Spleen (tissue), 7 donors: ENCODE measurements at regions not wholly inside any gene's neighbourhood (a gene's known extent, or its start where the extent isn't known, plus 50 kb on each side); places are given as distances from the start of the nearest gene placed in this dataset.

Experiments used
- POLR2A ChIP-seq, 3 donors: fragments of 450-650 bp; IDR thresholded peaks; one replicate each; pipeline ENCODE4 v1.5.1; 2017; ENCODE audit warnings: antibody characterized with exemption in 3 of 3, mild to moderate bottlenecking in 1 of 3
- TF ChIP-seq, protein P1 (sequence below), 11 experiments: fragments of 200-600 bp in 7 of 11; fragments of 450-650 bp in 4 of 11; sonication (generic) in 4 of 11; IDR thresholded peaks in 8 of 11; conservative IDR thresholded peaks in 3 of 11; 1 replicate in 7 of 11; 2 replicates in 4 of 11; pipeline versions ENCODE4 v1.4.0 to v1.8.0; 2016 to 2021; ENCODE audit warnings: antibody characterized with exemption in 11 of 11, inconsistent platforms in 4 of 11, mild to moderate bottlenecking in 1 of 11
- donor health status: DM: no; HTN: no; CAD: no; lungs with moderate emphysema.
- donor health status: DM: no; HTN: no; CAD: no.
- donor health status: DM: no; HTN: no; CAD: no.

DNA sequence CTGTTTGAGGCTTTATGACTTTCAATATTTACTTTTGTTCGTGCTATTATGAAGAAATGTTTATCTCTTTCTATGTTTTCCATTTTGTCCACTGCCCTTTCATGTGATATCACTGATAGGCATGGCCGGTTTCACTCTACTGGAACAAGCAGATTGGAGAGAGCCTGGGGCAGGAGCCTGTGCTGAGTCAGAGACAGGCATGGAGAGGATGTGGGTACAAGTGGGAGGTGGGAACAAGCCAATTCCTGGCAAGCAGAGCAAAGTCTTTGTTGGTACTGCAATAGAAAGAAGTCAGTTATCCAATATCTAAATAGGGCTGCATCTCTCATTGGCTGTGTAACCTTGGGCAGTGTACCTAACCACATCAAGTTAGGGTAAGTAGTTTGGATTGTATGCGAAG lies 545.6 kb upstream of the MAP3K7 start:
- TF ChIP-seq, protein P1, sequence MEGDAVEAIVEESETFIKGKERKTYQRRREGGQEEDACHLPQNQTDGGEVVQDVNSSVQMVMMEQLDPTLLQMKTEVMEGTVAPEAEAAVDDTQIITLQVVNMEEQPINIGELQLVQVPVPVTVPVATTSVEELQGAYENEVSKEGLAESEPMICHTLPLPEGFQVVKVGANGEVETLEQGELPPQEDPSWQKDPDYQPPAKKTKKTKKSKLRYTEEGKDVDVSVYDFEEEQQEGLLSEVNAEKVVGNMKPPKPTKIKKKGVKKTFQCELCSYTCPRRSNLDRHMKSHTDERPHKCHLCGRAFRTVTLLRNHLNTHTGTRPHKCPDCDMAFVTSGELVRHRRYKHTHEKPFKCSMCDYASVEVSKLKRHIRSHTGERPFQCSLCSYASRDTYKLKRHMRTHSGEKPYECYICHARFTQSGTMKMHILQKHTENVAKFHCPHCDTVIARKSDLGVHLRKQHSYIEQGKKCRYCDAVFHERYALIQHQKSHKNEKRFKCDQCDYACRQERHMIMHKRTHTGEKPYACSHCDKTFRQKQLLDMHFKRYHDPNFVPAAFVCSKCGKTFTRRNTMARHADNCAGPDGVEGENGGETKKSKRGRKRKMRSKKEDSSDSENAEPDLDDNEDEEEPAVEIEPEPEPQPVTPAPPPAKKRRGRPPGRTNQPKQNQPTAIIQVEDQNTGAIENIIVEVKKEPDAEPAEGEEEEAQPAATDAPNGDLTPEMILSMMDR (IDR thresholded peaks at IDR 0.05 in 8 of 11, conservative IDR thresholded peaks at IDR 0.05 in 3 of 11), result no peak
- TF ChIP-seq POLR2A (IDR thresholded peaks at IDR 0.05), result no peak
